IPS-15b (cell line): ENCODE measurements at regions not wholly inside any gene's neighbourhood (a gene's known extent, or its start where the extent isn't known, plus 50 kb on each side); places are given as distances from the start of the nearest gene placed in this dataset.
"Not testable (repeated sequence)": the region's sequence is repeated elsewhere in the genome, so short reads cannot be mapped to it uniquely, and the experiment has no call there.

Experiments
- H3K27me3 ChIP-seq: one replicate; pipeline ENCODE4 v1.6.1; 2013; ENCODE audit warnings: low read length; ENCODE audit not compliant: control insufficient read depth, insufficient read depth
- H3K36me3 ChIP-seq: one replicate; pipeline ENCODE4 v1.6.1; 2013; ENCODE audit warnings: low read length; ENCODE audit not compliant: control insufficient read depth, insufficient read depth
- H3K4me1 ChIP-seq: one replicate; pipeline ENCODE4 v1.6.1; 2013; ENCODE audit warnings: mild to moderate bottlenecking, low read length; ENCODE audit not compliant: control insufficient read depth, insufficient read depth
- H3K4me3 ChIP-seq: one replicate; pipeline ENCODE4 v1.5.1; 2013; ENCODE audit warnings: low read depth, low read length
- H3K9ac ChIP-seq: one replicate; pipeline ENCODE4 v1.6.1; 2013; ENCODE audit warnings: low read depth, mild to moderate bottlenecking, low read length
- H3K9me3 ChIP-seq: one replicate; pipeline ENCODE4 v1.6.1; 2013; ENCODE audit warnings: mild to moderate bottlenecking, low read length; ENCODE audit not compliant: control insufficient read depth, insufficient read depth

- Histone ChIP-seq H3K9ac (no peak overlapping the region), H3K36me3 (no peaks in the 10 kb centered on the region), H3K4me3 (no peak overlapping the region), H3K4me1 (no peaks in the 10 kb centered on the region), H3K9me3 (peaks cover 9% of the 10 kb centered on the region), H3K27me3 (no peaks in the 10 kb centered on the region)
Measured at GRCh38 chr7:56493704-56494450, 377.7 kb upstream of the NUPR2 start.

GRCh38 chr7:56493196-56493595 lies 377.0 kb upstream of the NUPR2 start:
- H3K27me3 ChIP-seq: no peaks in the 10 kb centered on the region
- peaks cover 9% of the 10 kb centered on the region for H3K9me3 ChIP-seq
- no peaks in the 10 kb centered on the region for H3K36me3 ChIP-seq
- no peak overlapping the region for H3K9ac ChIP-seq
- H3K4me3 ChIP-seq: no peak overlapping the region
- no peaks in the 10 kb centered on the region for H3K4me1 ChIP-seq

GRCh38 chr7:56491636-56492425 lies 375.6 kb upstream of the NUPR2 start:
- H3K27me3 ChIP-seq: no peaks in the 10 kb centered on the region
- H3K9ac ChIP-seq: no peak overlapping the region
- H3K36me3 ChIP-seq: no peaks in the 10 kb centered on the region
- peaks cover 9% of the 10 kb centered on the region for H3K9me3 ChIP-seq
- H3K4me1 ChIP-seq: no peaks in the 10 kb centered on the region
- no peak overlapping the region for H3K4me3 ChIP-seq

- H3K4me3 ChIP-seq: no peak overlapping the region
- no peaks in the 10 kb centered on the region for H3K4me1 ChIP-seq
- no peaks in the 10 kb centered on the region for H3K27me3 ChIP-seq
- peaks cover 25% of the 10 kb centered on the region for H3K9me3 ChIP-seq
- no peak overlapping the region for H3K9ac ChIP-seq
- H3K36me3 ChIP-seq: no peaks in the 10 kb centered on the region
Measured at GRCh38 chr7:56483861-56484550, 367.8 kb upstream of the NUPR2 start.

DNA sequence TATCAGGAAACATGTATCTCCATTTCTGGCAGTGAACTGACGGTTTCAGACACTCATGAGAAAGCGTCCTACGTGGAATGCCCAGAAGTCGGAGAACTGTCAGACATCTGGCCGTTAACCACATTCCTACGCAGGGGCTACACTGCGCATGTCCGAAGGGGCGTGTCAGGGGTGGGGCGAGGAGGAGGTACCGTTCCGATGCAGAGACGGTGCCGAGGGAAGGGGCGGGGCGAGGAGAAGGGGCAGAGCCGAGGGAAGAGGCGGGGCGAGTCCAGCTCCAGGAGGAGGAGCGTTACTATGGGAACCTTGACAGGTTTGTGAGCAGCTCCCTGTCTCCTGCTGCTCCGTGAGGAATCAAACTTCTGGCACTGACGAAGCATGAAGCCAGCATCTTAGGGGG lies 366.9 kb upstream of the NUPR2 start:
- Histone ChIP-seq H3K9ac (no peak overlapping the region), H3K36me3 (no peaks in the 10 kb centered on the region), H3K27me3 (no peaks in the 10 kb centered on the region), H3K4me3 (no peak overlapping the region), H3K4me1 (no peaks in the 10 kb centered on the region), H3K9me3 (peaks cover 26% of the 10 kb centered on the region)

GRCh38 chr7:56479748-56480147 lies 363.5 kb upstream of the NUPR2 start:
- Histone ChIP-seq H3K4me3 (no peak overlapping the region), H3K9me3 (peaks cover 33% of the 10 kb centered on the region), H3K36me3 (no peaks in the 10 kb centered on the region), H3K4me1 (no peaks in the 10 kb centered on the region), H3K27me3 (no peaks in the 10 kb centered on the region), H3K9ac (no peak overlapping the region)

DNA sequence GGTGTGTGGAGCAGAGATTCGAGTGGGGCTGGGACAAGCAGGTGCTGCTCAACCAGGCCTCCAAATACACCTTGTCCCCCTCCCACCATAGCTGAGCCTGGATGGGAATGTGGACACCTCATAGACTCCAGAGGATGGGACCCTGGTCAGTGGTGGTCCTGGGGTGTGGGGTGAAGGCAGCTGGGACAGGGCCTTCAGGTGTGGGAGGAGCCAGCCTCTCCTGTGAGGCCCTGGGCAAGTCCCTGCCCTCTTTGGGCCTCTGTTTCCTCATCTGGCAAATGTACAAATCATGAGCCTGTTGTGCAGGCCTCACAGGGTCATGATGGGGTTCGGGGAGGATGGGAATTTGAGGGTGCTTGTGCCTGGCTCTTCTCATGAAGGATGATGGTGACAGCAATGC lies 362.9 kb upstream of the NUPR2 start:
- Histone ChIP-seq H3K9me3 (peaks cover 35% of the 10 kb centered on the region), H3K9ac (no peak overlapping the region), H3K4me3 (no peak overlapping the region), H3K36me3 (no peaks in the 10 kb centered on the region), H3K4me1 (no peaks in the 10 kb centered on the region), H3K27me3 (no peaks in the 10 kb centered on the region)

- Histone ChIP-seq H3K4me3 (no peak overlapping the region), H3K9ac (no peak overlapping the region), H3K36me3 (no peaks in the 10 kb centered on the region), H3K27me3 (no peaks in the 10 kb centered on the region), H3K4me1 (no peaks in the 10 kb centered on the region), H3K9me3 (peaks cover 36% of the 10 kb centered on the region)
Measured at GRCh38 chr7:56474271-56474670, 358.1 kb upstream of the NUPR2 start.

DNA sequence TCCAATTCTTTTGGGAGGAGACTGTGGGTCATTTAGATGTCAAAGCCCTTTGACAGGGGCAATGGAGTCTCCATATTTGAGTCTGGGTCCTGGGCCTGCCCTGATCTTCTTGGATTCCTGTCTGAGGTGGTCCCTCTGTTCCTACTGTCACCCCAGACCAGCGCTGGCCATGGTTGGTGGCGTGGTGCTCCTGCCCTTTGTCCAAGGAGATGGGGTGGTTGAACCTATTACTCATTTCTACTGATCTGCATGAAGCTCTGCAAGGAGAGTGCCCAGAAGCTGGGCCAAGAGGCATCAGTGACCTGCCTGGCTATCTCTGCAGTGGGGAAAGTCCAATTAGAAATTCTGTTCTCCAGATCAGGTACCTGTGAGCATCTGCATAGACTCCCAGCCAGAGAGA lies 355.6 kb upstream of the NUPR2 start:
- Histone ChIP-seq H3K36me3 (no peaks in the 10 kb centered on the region), H3K9ac (no peak overlapping the region), H3K9me3 (peaks cover 36% of the 10 kb centered on the region), H3K27me3 (no peaks in the 10 kb centered on the region), H3K4me3 (no peak overlapping the region), H3K4me1 (no peaks in the 10 kb centered on the region)

GRCh38 chr7:56466607-56467525 lies 350.6 kb upstream of the NUPR2 start:
- not testable (repeated sequence) for H3K4me3 ChIP-seq, H3K9ac ChIP-seq, H3K36me3 ChIP-seq, H3K27me3 ChIP-seq, H3K4me1 ChIP-seq
- H3K9me3 ChIP-seq: peaks cover 34% of the 10 kb centered on the region

- H3K4me1 ChIP-seq: no peaks in the 10 kb centered on the region
- H3K36me3 ChIP-seq: no peaks in the 10 kb centered on the region
- no peaks in the 10 kb centered on the region for H3K27me3 ChIP-seq
- peaks cover 8% of the 10 kb centered on the region for H3K9me3 ChIP-seq
- no peak overlapping the region for H3K4me3 ChIP-seq
- H3K9ac ChIP-seq: no peak overlapping the region
Measured at GRCh38 chr7:56449762-56450161, 333.5 kb upstream of the NUPR2 start.
